ENCODE measurements at regions not wholly inside any gene's neighbourhood (a gene's known extent, or its start where the extent isn't known, plus 50 kb on each side); places are given as distances from the start of the nearest gene placed in this dataset.

DNA sequence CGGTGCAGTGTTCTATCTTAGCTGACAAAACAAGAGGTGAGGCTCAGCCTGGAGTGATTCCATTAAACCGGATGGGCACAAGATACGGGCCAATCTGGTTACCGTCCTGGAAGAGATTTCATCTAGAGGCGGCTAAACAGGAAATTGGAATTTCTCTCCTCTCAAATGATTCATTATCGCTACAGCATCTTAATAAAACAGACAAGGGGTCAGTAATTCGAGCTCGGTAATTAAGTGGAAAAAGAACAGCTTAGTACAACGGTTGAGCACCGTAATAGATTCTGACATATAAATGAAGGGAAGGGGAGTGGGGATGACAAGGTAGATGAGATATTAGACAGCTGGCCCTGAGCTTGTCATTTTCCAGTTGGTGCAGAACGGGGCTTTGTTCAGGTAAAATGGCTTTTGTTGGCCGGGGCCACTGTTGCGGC is 137.2 kb downstream of the EDN3 start:
- no peak for DNase-seq

GRCh38 chr20:59438201-59438600 is 137.8 kb downstream of the EDN3 start:
- DNase-seq, result no peak

DNA sequence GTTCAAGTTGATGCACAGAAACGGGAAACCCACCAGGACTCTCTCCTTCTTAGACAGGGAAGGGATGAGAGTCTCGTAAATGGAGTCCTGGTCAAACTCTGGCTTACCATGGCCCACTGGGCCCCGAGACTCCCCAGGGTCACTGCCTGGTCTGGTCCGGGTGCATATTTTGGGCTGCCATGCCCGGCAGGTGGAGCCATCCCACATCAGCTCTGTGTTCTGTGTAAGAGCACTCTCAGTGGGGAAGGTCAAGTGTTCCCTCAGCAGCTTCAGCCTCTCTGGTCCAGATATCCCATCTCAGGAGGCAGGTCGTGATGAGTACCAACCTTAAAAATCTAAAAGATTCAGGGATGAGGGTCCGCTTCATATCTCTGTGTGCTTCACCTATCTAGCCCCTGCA is 138.8 kb downstream of the EDN3 start:
- DNase-seq, result no peak

DNA sequence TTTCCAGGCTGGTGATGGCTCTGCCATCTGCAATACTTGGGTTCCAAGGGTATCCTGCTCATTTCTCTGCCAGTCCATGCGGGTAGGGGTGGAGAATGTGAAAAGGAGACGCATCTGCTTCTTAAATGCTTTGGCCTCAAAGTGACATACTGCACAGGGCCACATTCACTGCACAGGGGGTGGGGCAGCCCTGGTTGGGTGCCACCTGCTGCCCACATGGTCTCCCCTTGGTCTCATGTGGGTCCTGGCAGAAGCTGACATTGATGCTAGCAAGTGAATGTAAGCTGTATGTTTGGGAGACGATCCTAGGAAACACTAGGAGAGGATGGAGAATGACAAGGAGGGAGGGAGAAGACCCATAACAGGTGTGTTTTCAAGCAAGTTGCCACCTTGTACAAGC is 140.9 kb downstream of the EDN3 start:
- no peak for DNase-seq

- DNase-seq, result no peak
Observed at GRCh38 chr20:59441860-59442810, 141.7 kb downstream of the EDN3 start.

DNA sequence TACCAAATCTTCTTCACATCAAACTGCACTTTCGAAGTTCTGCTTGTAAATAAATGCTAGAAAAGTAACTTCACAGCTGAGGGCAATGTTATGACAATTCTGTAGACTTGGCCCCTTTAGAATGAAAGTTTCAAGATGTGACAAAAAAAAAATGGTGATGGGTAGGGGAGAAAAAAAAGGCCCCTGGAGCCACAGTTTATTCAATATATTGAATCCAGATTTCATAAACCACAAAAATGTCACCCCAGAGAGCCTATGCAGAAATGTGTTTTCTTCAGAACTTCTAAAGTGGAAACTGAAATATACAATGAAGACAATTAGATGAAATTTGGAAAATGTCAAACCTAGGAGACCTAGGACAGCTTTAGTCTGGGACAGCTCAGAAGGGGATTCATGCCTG is 143.1 kb downstream of the EDN3 start:
- no peak for DNase-seq

- DNase-seq, result no peak
Observed at GRCh38 chr20:59446376-59446775, 146.0 kb downstream of the EDN3 start.

DNA sequence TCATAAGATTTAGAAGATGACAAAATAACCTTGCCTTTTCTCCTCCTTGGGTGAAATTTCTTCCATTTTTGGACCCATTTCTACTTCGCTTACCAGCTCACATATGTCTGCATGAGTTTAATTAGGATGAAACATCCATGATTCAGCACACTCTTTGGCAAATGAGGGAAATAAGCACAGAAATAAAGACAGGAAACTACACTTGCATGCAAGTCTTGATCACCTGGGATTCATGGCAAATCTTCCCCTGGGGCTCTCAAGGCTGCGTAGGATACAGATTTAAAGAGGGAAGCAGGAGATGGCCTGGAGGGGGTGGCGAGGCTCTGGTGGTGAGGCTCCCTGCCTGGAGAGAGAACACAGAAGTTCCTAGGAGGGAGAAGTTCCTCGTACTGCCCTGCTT is 147.8 kb downstream of the EDN3 start:
- DNase-seq, result no peak

DNA sequence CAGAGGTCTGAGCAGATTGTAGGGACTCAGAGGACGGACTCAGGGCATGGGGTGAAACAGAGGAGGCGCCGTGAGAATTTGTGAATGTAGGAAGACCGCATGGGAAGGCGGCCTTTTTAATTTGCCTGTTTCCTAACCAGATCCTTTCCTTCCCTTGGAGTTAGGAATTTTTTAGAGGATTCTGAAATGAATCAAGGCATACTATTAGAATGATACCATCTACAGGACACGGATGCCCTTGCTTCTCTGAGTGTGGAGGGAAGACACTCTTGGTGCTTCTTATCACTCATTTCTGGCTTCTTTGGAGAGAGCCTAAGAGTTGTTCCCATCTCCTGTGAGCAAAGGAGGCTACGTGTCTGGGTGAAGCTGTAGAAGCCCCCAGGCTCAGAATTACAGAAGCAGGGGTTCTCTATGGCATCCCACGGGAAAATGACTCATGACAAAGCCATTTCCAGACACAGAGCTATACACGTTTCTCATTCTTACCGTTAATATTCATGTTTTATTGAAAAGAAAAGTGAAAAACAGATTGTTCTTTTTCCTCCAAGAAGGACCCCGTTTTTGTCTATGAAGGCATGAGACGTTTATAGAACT is 148.5 kb downstream of the EDN3 start:
- DNase-seq, result no peak

DNA sequence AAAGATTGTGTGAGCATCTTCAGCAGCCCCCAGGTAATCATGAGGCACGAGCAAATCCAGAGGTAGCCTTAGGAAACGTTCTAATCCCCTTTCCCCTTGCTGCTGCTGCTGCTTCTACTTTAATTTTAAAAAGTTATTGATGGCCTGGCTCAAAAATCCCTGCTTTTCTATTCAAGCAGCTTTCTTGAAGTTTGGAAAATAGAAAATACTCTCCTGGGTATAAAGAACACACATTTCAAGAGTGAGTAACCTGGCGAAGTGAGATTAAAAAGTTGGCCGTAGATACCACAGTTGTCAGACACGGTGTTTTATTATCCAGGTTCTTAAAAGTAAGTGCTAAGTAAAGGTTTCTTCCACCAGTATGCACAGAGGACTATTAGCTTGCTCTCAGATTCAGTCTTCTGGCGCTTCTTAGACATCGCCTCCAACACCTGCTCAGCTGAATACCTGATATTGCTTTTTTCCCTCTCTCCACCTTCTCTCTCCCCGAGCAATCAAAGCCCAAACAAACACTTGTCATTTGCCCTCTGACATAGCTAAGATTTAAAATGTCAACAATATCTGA is 150.7 kb downstream of the EDN3 start:
- no peak for DNase-seq

- DNase-seq, result no peak
Observed at GRCh38 chr20:59451641-59452040, 151.2 kb downstream of the EDN3 start.

DNA sequence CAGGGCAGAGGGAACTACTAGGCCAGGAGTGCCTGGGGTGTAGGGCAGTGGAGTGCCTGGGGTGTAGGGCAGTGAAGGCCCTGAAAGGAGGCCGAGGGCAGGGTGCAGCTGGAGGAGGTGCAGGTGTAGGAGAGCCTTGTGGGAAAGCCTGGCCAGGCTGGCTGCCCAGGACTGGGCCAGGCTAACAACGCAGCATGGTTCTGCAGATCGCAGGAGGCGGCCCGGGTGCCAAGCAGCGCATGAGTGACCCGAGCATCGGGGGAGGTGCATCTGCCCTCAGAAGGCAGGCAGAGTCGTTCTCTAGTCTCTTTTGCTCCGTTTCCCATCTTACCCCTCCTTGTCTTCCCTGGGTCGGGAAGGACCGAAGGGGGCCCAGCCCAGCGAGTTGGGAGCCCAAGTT is 151.5 kb upstream of the PHACTR3 start:
- no peak for DNase-seq

DNA sequence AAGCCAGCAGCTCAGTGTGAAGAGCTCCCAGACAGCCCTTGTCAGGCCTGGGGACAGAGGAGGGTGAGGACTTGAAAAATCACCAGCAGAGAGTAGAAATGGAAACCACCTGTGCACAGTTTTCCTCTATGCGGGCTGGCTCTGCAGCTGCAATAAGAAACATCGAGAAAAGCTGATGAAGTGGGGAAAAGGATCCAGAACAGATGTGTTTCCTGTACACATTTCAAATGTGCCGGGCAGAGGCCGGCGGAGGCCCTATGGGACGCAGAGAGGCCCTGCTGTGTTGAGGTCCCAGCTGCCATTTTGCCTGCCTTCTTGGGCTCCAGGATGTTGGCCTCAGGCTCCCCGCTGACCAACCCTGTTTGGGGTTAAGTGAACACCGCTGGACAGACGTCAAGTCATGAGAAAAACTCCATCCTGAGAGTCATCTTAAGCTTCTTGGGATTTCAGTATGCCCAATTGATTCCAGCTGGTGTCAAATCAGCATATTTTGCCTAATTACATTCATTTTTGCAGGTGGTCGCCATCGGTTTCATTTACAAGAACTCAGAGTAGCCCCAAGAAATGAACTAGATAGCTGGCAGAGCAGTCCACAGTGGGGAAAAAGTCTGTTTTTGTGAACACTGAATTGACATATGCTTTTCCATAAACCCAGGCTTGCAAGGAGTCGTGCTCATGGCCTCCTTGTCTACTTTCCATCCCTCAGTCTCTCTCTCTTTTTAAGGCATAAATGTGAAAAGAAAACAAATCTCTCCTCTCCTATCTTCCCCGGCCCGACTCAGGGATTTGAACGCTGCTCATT is 150.4 kb upstream of the PHACTR3 start:
- DNase-seq, result no peak

DNA sequence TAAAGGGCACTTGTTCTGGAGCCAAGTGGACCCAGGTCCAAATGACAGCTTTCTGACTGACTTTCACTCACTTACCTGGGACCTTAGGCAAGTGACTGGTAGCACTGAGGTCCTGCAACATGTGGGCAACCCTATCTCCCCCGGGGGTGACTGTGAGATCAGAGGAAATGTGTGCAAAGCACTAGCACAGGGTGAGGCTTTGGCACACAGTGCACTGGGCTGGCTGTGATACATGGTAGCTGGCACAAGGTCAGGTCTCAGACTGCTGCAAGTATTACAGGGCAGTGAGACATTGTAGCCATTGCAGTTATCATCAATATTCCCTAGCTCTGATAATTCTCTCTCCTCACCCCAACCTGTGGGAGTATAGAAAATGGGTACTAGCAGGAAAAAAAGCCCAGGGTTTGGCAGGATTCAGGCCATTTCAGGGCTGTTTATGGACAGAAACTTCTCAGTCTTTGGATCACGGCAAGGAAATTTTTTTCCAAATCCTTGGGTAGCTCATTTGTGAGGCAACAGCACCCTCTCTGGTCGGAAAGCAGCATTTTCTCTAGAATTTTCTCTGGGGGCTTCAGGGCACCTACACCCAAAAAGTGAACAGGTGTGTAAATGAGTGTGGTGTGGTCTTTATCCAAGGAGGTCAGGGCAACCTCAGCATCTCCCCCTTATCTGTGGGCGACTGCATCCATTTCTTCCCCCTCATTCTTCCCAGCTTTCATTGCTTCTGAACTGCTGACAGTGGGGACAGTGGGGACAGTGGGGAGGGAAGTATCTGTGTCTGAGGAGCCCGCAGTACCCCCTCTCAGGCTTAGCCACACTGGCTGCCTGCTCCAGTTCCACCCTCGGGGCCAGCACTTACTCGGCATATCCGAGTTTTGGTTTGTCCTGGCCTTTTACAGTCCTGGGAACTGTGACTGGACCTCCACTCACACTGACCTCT is 148.7 kb upstream of the PHACTR3 start:
- DNase-seq, result no peak

- no peak for DNase-seq
Observed at GRCh38 chr20:59456342-59457279, 147.7 kb upstream of the PHACTR3 start.

- no peak for DNase-seq
Observed at GRCh38 chr20:59458645-59459044, 145.7 kb upstream of the PHACTR3 start.

- no peak for DNase-seq
Observed at GRCh38 chr20:59459586-59459985, 144.8 kb upstream of the PHACTR3 start.

GRCh38 chr20:59460352-59460751 is 144.0 kb upstream of the PHACTR3 start:
- no peak for DNase-seq

DNA sequence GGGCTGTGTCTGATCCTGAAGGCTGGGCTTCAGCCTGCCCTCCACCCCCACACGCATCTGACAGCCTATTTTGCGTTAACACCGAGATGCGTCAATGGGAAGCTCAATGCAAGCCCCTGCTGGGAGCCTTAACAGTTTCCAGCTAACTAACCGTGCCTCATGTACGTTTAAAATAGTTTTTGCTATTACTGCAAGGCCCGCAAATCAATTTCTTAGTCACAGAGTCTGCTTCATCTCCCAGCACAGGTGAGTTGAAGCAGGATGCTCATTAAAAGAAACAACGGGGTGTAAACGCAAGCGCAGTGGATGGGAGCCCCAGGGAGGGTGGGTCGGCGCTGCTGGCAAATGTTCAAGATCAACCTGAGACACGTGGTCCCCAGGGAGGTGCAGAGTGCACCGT is 142.8 kb upstream of the PHACTR3 start:
- DNase-seq, result no peak

GRCh38 chr20:59462249-59462648 is 142.1 kb upstream of the PHACTR3 start:
- DNase-seq, result no peak

DNA sequence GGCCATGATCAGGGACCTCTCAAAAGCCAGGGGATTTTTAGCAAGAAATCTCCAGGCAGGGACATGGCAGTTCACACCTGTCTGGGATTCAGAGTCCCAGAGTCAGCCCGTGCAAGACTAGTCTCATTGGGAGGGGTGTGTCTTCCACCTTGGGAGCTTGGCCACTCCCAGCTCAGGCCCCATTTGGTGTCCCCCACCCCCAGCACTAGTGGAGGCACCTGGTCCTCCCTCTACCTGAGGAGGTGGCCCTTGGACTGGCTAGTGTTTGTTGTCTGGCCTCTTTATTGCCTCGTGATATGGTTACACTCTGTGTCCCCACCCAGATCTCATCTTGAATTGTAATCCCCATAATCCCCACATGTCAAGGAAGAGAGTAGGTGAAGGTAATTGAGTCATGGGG is 140.8 kb upstream of the PHACTR3 start:
- no peak for DNase-seq

All from NCI-H345 (cell line).